Tibial nerve (tissue), 4 donors: ENCODE measurements at regions not wholly inside any gene's neighbourhood (a gene's known extent, or its start where the extent isn't known, plus 50 kb on each side); places are given as distances from the start of the nearest gene placed in this dataset.

Source experiments
- DNase-seq, 2 donors: peaks; one replicate each; pipeline ENCODE4 v3.0.0-alpha.2; 2019; ENCODE audit warnings: low spot score in 2 of 2
- H3K27ac ChIP-seq, 4 donors: fragments of 200-600 bp; sonication (generic) in 3 of 4; one replicate each; pipeline ENCODE4 v1.5.1; 2017 to 2019; ENCODE audit warnings: mild to moderate bottlenecking in 1 of 4
- H3K27me3 ChIP-seq, 2 donors: fragments of 200-600 bp; sonication (generic) in 1 of 2; one replicate each; pipeline versions ENCODE4 v1.5.1 to v1.6.0; 2017 to 2019
- H3K36me3 ChIP-seq, 3 donors: fragments of 200-600 bp; sonication (generic); one replicate each; pipeline ENCODE4 v1.5.1; 2018 to 2019
- H3K4me1 ChIP-seq, 4 donors: fragments of 200-600 bp; sonication (generic) in 3 of 4; one replicate each; pipeline ENCODE4 v1.5.1; 2017 to 2019
- H3K4me3 ChIP-seq, 4 donors: fragments of 200-600 bp; sonication (generic) in 3 of 4; one replicate each; pipeline ENCODE4 v1.5.1; 2017 to 2019; ENCODE audit warnings: mild to moderate bottlenecking in 1 of 4, moderate library complexity in 1 of 4
- H3K9me3 ChIP-seq, 4 donors: fragments of 200-600 bp; sonication (generic) in 3 of 4; one replicate each; pipeline ENCODE4 v1.5.1; 2017 to 2019
- EP300 ChIP-seq, 2 donors: sonication (generic); formaldehyde crosslinking; IDR thresholded peaks; one replicate each; pipeline ENCODE4 v1.6.1; 2017; ENCODE audit warnings: antibody characterized with exemption in 2 of 2, mild to moderate bottlenecking in 1 of 2
- POLR2A ChIP-seq, 2 donors: fragments of 450-650 bp; IDR thresholded peaks; one replicate each; pipeline ENCODE4 v1.6.1; 2017; ENCODE audit warnings: antibody characterized with exemption in 2 of 2, mild to moderate bottlenecking in 2 of 2, moderate library complexity in 2 of 2
- WGBS, 2 donors: methylation state at CpG; one replicate each; pipeline ENCODE4 v1.1.5; 2018; 5-methylcytosine and 5-hydroxymethylcytosine counted together
- TF ChIP-seq, protein P1 (sequence below), 5 experiments: fragments of 200-600 bp in 3 of 5; fragments of 450-650 bp in 2 of 5; sonication (generic) in 3 of 5; IDR thresholded peaks; one replicate each; pipeline ENCODE4 v1.5.1; 2016 to 2019; ENCODE audit warnings: antibody characterized with exemption in 5 of 5, mild to moderate bottlenecking in 3 of 5, moderate library complexity in 2 of 5

DNA sequence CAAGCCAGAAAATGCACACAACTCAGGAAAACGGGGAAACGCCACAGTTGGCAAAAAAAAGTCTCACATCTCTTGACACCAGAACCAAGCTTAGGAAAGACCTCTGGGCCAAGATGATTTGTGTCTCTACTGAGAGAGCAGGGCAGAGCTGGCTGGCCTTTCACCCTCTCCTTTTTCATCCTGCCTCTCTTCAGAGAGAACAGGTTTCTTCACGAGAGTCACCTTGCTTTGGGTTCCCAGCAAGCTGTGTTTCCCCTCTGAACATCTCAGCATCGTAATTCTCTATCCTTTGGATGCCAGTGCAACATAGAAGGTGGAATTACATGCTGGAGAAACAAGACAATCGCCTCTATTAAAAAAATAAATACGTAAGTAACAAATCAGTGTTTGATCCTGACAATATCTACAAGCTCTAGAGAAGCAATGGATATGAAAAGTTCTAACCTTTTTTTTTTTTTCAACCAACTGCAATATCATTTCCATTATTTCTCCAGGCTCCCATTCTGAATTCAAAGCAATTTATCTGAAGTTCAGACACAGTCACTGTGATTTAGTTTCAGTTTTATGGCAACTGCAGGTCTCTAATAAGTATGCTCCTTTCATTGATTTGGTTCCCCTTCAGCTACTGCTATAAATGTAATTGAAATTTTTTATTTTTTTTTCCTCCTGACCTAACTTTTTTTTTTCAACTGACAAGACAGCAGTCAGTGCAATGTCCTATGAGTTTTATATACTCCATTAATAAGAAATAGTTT is 708.6 kb downstream of the DTWD2 start:
- DNase-seq, result no peak
- H3K36me3 ChIP-seq, result no peaks in the 10 kb centered on the region
- 86 to 92% methylated on average over 6 of the region's 6 CpGs for WGBS, 2 donors
- no peaks in the 10 kb centered on the region for H3K9me3 ChIP-seq
- H3K27me3 ChIP-seq, result no peaks in the 10 kb centered on the region
- no peaks in the 10 kb centered on the region for H3K4me1 ChIP-seq
- TF ChIP-seq POLR2A (IDR thresholded peaks at IDR 0.05), result no peak
- no peak for TF ChIP-seq EP300 (IDR thresholded peaks at IDR 0.05)
- TF ChIP-seq, protein P1, sequence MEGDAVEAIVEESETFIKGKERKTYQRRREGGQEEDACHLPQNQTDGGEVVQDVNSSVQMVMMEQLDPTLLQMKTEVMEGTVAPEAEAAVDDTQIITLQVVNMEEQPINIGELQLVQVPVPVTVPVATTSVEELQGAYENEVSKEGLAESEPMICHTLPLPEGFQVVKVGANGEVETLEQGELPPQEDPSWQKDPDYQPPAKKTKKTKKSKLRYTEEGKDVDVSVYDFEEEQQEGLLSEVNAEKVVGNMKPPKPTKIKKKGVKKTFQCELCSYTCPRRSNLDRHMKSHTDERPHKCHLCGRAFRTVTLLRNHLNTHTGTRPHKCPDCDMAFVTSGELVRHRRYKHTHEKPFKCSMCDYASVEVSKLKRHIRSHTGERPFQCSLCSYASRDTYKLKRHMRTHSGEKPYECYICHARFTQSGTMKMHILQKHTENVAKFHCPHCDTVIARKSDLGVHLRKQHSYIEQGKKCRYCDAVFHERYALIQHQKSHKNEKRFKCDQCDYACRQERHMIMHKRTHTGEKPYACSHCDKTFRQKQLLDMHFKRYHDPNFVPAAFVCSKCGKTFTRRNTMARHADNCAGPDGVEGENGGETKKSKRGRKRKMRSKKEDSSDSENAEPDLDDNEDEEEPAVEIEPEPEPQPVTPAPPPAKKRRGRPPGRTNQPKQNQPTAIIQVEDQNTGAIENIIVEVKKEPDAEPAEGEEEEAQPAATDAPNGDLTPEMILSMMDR (IDR thresholded peaks at IDR 0.05), result no peak
- no peak overlapping the region for H3K4me3 ChIP-seq
- H3K27ac ChIP-seq, result no peak overlapping the region

DNA sequence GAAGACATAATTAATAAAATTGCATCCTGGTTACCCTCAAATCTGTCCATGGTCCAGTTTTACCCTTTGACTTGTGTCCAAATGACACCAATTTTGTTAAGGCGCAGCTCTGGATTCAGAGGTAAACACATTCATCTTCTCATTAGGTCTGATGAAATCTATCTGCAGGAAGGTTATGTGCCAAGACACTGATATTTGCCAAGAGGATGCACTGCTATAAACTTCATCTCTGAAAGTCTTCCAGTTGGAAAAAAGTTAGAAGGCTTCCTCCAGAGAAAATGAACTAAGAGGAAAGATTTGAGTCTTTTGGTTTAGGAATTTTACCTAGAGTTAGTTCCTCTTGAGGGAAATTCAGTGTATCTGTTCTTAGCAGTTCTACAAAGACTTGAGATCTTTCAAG is 717.8 kb downstream of the DTWD2 start:
- Histone ChIP-seq H3K27ac (no peak overlapping the region), H3K36me3 (no peaks in the 10 kb centered on the region), H3K9me3 (no peaks in the 10 kb centered on the region), H3K4me3 (no peak overlapping the region), H3K27me3 (no peaks in the 10 kb centered on the region), H3K4me1 (no peaks in the 10 kb centered on the region)
- DNase-seq, result peak in 1 of 2 donors; percentile 30
- 66 to 79% methylated on average over 1 of the region's 1 CpG for WGBS, 2 donors
- TF ChIP-seq, protein P1 (IDR thresholded peaks at IDR 0.05), result no peak
- peak in 1 of 2 donors; percentile 41 for TF ChIP-seq EP300 (IDR thresholded peaks at IDR 0.05)

DNA sequence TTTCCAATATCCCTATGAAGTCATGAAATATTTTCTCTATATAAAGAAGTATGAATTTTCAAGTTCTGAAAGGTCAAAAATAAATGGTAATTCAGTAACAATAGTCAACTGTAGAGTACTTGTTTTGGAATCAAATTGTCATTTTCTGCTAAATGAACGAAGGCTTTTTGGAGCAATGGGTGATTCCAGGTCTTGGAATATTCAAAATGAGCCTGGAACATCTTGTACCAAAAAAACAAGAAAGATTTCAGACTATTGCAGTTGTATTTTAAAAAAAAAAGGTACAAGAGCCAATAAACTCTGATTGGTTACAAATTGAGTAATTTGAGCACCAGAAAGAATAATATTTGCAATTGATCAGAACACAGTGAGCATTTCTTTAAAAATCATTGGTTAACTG is 730.1 kb downstream of the DTWD2 start:
- 26 to 37% methylated on average over 1 of the region's 1 CpG for WGBS, 2 donors
- Histone ChIP-seq H3K27ac (peak overlapping the region in 1 of 4 donors; percentile 1), H3K4me3 (no peak overlapping the region), H3K36me3 (no peaks in the 10 kb centered on the region), H3K9me3 (no peaks in the 10 kb centered on the region), H3K4me1 (peaks cover 0 to 21% (median 0%) of the 10 kb centered on the region in 4 donors), H3K27me3 (no peaks in the 10 kb centered on the region)
- no peak for DNase-seq
- TF ChIP-seq EP300 (IDR thresholded peaks at IDR 0.05) (peak in 1 of 2 donors; percentile 53), POLR2A (IDR thresholded peaks at IDR 0.05) (no peak)
- TF ChIP-seq, protein P1 (IDR thresholded peaks at IDR 0.05), result no peak

DNA sequence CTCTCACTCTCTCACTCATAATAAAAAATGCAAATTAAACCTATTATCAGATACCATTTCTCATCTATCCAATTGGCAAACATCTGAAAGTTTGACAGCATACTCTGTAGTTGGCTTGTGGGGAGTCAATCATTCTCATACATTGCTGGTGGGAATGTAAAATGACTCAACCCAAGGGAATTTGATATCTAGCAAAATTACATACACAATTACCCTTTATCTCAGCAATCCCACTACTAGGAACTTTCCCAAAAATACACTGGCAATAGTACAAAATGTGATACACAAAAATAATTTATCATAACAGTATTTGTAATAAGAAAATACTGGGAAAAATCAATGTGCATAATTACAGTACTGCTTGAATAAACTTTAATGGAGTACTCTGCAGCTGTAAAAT is 731.3 kb downstream of the DTWD2 start:
- H3K4me1 ChIP-seq, result peaks cover 0 to 23% (median 0%) of the 10 kb centered on the region in 4 donors
- no peak overlapping the region for H3K4me3 ChIP-seq
- no peaks in the 10 kb centered on the region for H3K36me3 ChIP-seq
- no peaks in the 10 kb centered on the region for H3K27me3 ChIP-seq
- no peak for DNase-seq
- H3K27ac ChIP-seq, result no peak overlapping the region
- TF ChIP-seq POLR2A (IDR thresholded peaks at IDR 0.05) (no peak), EP300 (IDR thresholded peaks at IDR 0.05) (no peak)
- TF ChIP-seq, protein P1 (IDR thresholded peaks at IDR 0.05), result no peak
- peaks cover 0 to 2% (median 0%) of the 10 kb centered on the region in 4 donors for H3K9me3 ChIP-seq

DNA sequence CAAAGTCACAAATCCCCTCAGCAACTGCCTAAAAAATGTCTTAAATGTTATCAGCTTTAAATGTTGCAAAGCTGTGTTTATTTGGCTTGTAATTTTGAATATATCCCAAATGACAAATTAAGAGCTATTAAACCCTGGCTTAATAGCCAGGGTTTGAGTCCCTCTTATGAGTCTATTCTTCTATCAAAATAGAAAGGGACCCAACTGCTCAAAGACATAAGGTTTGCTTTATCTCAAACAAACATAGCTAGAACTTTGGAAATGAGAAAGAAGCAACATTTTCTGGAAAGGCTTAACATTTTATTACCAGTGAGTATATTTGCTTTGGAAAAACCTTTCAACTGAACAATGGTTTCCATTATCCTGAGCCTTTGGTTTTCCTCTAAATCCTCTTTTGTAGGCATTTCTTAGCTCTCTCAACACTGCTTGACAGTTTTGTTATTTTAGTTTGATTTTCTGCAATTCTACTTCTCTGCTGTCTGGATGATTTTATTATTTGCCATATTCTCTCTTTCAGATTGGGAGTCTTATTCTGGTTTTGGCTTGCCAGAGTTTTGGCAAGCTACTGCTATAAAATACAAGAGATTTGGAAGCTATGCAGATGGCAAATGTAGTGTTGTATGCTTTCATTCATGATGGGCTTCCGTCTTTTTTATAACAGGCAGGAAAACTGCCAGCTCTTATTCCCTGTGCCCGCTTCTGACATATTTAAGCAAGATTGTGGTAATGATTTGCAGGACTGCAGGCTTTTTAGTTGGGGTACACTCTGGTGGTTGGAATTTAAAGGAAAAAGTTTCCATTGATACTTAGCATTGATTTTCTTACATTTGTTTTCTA is 734.9 kb downstream of the DTWD2 start:
- H3K4me1 ChIP-seq, result peaks cover 0 to 23% (median 0%) of the 10 kb centered on the region in 4 donors
- H3K27me3 ChIP-seq, result no peaks in the 10 kb centered on the region
- DNase-seq, result no peak
- TF ChIP-seq POLR2A (IDR thresholded peaks at IDR 0.05) (no peak), EP300 (IDR thresholded peaks at IDR 0.05) (no peak)
- TF ChIP-seq, protein P1 (IDR thresholded peaks at IDR 0.05), result no peak
- no peak overlapping the region for H3K4me3 ChIP-seq
- WGBS, 2 donors, result 20 to 26% methylated on average over 2 of the region's 2 CpGs
- H3K36me3 ChIP-seq, result no peaks in the 10 kb centered on the region
- H3K9me3 ChIP-seq, result peaks cover 0 to 33% (median 6%) of the 10 kb centered on the region in 4 donors
- peak overlapping the region in 1 of 4 donors; percentile 29 for H3K27ac ChIP-seq
